Heart left ventricle (tissue), 16 donors: ENCODE measurements at regions not wholly inside any gene's neighbourhood (a gene's known extent, or its start where the extent isn't known, plus 50 kb on each side); places are given as distances from the start of the nearest gene placed in this dataset.
"Not testable (repeated sequence)": the region's sequence is repeated elsewhere in the genome, so short reads cannot be mapped to it uniquely, and the experiment has no call there.

ENCODE experiments used
- ATAC-seq, 4 donors: fragments of 200-7000 bp; cut with Tn5 transposase; one replicate each; pipeline ENCODE4 v1.9.1; 2020 to 2022; ENCODE audit warnings: moderate library complexity in 4 of 4, mild to moderate bottlenecking in 3 of 4, moderate number of reproducible peaks in 1 of 4
- DNase-seq, 5 donors: peaks; one replicate each; pipeline ENCODE4 v3.0.0-alpha.2; 2020
- H3K27ac ChIP-seq, 12 donors: fragments of 200-600 bp; sonication (generic) in 4 of 12; one replicate each; pipeline versions ENCODE4 v1.5.0 to v1.8.0; 2016 to 2022; ENCODE audit warnings: mild to moderate bottlenecking in 2 of 12
- H3K27me3 ChIP-seq, 9 donors: fragments of 200-600 bp; sonication (generic) in 2 of 9; one replicate each; pipeline versions ENCODE4 v1.5.1 to v1.8.0; 2016 to 2022; ENCODE audit warnings: mild to moderate bottlenecking in 3 of 9
- H3K36me3 ChIP-seq, 9 donors: fragments of 200-600 bp; sonication (generic) in 2 of 9; one replicate each; pipeline versions ENCODE4 v1.5.0 to v1.8.0; 2018 to 2022; ENCODE audit warnings: mild to moderate bottlenecking in 2 of 9
- H3K4me1 ChIP-seq, 12 donors: fragments of 200-600 bp; sonication (generic) in 4 of 12; one replicate each; pipeline versions ENCODE4 v1.5.0 to v1.8.0; 2016 to 2022; ENCODE audit warnings: mild to moderate bottlenecking in 3 of 12
- H3K4me3 ChIP-seq, 12 donors: fragments of 200-600 bp; sonication (generic) in 4 of 12; one replicate each; pipeline versions ENCODE4 v1.5.0 to v1.8.0; 2017 to 2022; ENCODE audit warnings: mild to moderate bottlenecking in 9 of 12, moderate library complexity in 4 of 12
- H3K9me3 ChIP-seq, 12 donors: fragments of 200-600 bp; sonication (generic) in 4 of 12; one replicate each; pipeline versions ENCODE4 v1.5.0 to v1.8.0; 2016 to 2022; ENCODE audit warnings: mild to moderate bottlenecking in 1 of 12
- POLR2A ChIP-seq, 2 donors: fragments of 450-650 bp; IDR thresholded peaks; one replicate each; pipeline ENCODE4 v1.6.1; 2017; ENCODE audit warnings: antibody characterized with exemption in 2 of 2, mild to moderate bottlenecking in 2 of 2, moderate library complexity in 2 of 2
- WGBS, 4 donors: extraction: QIAGEN DNeasy Blood & Tissue Kit in 2 of 4; methylation state at CpG; one replicate each; pipeline versions ENCODE4 v1.1.5 to v1.1.7; 2013 to 2018; 5-methylcytosine and 5-hydroxymethylcytosine counted together
- intact Hi-C, 10 donors: fragments of 100-400 bp; cut with DNase I; formaldehyde crosslinking; loops; one replicate each; pipeline versions ENCODE4 v1.11.1 to v1.14.2; 2022
- TF ChIP-seq, protein P1 (sequence below), 12 donors: fragments of 200-600 bp; sonication (generic) in 4 of 12; IDR thresholded peaks; one replicate each; pipeline versions ENCODE4 v1.5.0 to v1.8.0; 2018 to 2022; ENCODE audit warnings: antibody characterized with exemption in 12 of 12, mild to moderate bottlenecking in 5 of 12
- donor health status: ischemic (EF 13 %, LVEDD 7.1; RV severe dilation, severe dysfunction).
- donor health status: healthy with polysubstance abuse.
- donor health status: DM: no; HTN: yes; CAD: no.
- donor health status: DM: no; HTN: no; CAD: no.
- donor health status: ischemic (EF 25% LVEDD 6.9; RV normal size, moderate dysfunction).
- donor health status: ischemic (EF 25% LVEDD 5.7; RV mildly dilated, moderate dysfunction).
- donor health status: healthy.
- donor health status: DM: yes; HTN: yes; CAD: no.
- donor health status: ischemic (EF 35%, LVEDD 5.7; RV mildly dilated, moderate dysfunction).
- donor health status: nonischemic (EF 11% LVEDD 7.7; RV severe dilation, severe dysfunction).
- donor health status: DM: yes; HTN: yes; CAD: no.
- donor health status: PGD.
- donor health status: ischemic (EF 29% LVEDD 5.4; RV normal size, mild dysfunction).
- donor health status: nonischemic (EF 23%, LVEDD 6.1; RV moderate dilation, normal function).

DNA sequence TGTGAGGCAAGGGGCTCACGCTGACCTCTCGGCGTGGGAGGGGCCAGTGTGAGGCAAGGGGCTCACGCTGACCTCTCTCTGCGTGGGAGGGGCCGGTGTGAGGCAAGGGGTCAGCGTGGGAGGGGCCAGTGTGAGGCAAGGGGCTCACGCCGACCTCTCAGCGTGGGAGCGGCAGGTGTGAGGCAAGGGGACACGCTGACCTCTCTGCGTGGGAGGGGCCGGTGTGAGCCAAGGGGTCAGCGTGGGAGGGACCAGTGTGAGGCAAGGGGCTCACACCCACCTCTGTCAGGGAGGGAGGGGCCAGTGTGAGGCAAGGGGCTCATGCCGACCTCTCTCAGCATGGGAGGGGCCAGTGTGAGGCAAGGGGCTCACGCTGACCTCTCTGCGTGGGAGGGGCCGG is 251.7 kb upstream of the NUPR2 start:
- H3K27ac ChIP-seq, H3K27me3 ChIP-seq, ATAC-seq, H3K9me3 ChIP-seq, H3K4me1 ChIP-seq, DNase-seq, H3K4me3 ChIP-seq, intact Hi-C loops, H3K36me3 ChIP-seq: not testable (repeated sequence)
- 91 to 95% (median 93%) methylated on average over 18 to 19 of the region's 19 CpGs for WGBS, 4 donors

DNA sequence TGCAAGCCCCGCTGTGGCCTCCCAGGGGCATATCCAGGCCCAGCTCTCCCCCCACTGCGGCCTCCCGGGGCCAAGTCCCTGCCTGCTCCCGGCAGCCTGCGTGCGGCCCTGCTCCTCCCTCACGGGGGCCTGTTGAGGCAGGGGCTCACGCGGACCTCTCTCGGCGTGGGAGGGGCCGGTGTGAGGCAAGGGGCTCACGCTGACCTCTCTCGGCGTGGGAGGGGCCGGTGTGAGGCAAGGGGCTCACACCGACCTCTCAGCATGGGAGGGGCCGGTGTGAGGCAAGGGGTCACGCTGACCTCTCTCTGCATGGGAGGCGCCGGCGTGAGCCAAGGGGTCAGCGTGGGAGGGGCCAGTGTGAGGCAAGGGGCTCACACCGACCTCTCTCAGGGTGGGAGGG is 251.2 kb upstream of the NUPR2 start:
- 92 to 96% (median 95%) methylated on average over 18 to 24 of the region's 24 CpGs for WGBS, 4 donors
- H3K27ac ChIP-seq, intact Hi-C loops, H3K9me3 ChIP-seq, H3K4me3 ChIP-seq, H3K4me1 ChIP-seq, H3K27me3 ChIP-seq, H3K36me3 ChIP-seq, ATAC-seq: not testable (repeated sequence)
- DNase-seq, result peak in 2 of 5 donors; percentile 58 to 82

DNA sequence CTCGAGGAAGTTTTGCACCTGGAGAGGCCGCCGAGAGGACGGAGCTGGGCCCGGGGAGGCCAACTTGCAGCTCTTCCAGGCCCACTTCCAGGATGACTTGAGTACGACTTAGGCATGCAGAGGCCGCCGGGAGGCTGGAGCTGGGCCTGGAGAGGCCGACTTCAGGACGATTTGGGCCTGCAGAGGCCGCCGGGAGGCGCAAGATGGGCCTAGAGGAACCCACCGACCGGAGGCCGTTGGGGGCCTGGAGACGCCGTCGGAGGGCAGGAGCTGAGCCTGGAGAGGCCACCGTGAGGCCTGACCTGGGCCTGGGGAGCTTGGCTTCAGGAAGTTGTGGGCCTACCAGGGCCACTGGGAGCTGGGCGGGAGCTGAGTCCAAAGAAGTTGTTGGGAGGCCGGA is 250.5 kb upstream of the NUPR2 start:
- H3K4me1 ChIP-seq, H3K27me3 ChIP-seq, intact Hi-C loops, H3K9me3 ChIP-seq, ATAC-seq, H3K36me3 ChIP-seq, H3K4me3 ChIP-seq, H3K27ac ChIP-seq, DNase-seq: not testable (repeated sequence)
- WGBS, 4 donors, result 89 to 93% (median 91%) methylated on average over 12 to 22 of the region's 22 CpGs

DNA sequence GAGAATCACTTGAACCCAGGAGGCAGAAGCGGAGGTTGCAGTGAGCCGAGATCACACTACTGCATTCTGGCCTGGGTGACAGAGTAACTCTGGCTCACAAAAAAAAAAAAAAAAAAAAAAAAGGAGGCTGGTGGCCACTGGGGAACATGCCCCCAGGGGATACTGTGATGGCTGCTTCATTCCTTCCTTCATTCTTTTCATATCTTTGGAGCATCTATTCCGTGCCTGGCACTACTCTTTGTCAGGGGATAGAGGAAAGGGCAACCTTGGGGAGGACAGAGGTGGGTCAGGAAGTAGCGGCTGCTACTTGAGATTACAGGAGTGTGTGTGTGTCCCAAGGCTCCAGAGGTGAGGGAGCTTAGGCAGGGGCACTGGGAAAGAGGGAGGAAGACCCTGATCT is 236.4 kb upstream of the NUPR2 start:
- H3K4me1 ChIP-seq, H3K4me3 ChIP-seq, H3K9me3 ChIP-seq, intact Hi-C loops, H3K36me3 ChIP-seq, H3K27me3 ChIP-seq, ATAC-seq, DNase-seq, H3K27ac ChIP-seq: not testable (repeated sequence)
- WGBS, 4 donors, result 71 to 75% (median 74%) methylated on average over 4 of the region's 4 CpGs

DNA sequence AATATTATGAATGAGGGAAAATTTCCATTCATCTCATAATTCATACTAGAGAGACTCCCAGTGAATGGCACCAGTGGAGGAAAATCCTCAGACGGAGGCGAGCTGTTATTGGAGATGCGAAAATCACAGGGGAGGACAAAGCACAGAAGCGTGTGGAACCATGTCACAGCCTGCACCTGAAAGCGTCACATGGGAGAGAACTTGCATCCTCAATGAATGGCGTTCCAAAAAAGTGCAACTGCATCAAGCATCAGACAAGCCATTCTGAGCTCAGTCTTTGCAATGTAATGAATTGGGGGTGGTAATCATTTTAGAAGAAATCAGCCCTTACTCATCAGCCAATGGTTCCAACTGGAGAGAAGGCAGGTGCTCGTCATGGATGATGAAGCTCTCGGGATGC is 235.0 kb upstream of the NUPR2 start:
- H3K36me3 ChIP-seq, DNase-seq, H3K27ac ChIP-seq, H3K9me3 ChIP-seq, H3K4me1 ChIP-seq, H3K4me3 ChIP-seq, intact Hi-C loops, H3K27me3 ChIP-seq, ATAC-seq: not testable (repeated sequence)
- WGBS, 4 donors, result 70 to 78% (median 77%) methylated on average over 8 of the region's 8 CpGs

DNA sequence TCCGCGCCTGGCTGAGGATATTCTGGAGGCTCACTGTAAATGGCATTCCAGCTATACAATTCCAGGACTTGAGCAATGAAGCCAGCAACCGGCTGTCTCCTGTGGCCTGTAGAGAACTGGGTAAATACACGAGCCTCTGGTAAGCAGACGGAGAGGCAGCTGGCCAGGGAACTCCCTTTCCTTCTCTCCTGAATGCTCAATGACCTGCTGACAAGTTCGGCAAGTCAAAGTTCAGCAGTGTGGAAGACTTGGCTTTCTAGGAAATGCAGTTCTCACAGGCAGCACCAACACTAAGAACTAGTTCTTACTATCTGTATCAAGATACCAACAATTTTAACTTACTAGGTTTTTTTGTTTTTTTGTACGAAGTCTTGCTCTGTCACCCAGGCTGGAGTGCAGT is 232.1 kb upstream of the NUPR2 start:
- H3K9me3 ChIP-seq, H3K27me3 ChIP-seq, H3K4me3 ChIP-seq, ATAC-seq, H3K4me1 ChIP-seq, H3K36me3 ChIP-seq, intact Hi-C loops, DNase-seq, H3K27ac ChIP-seq: not testable (repeated sequence)
- WGBS, 4 donors, result 68 to 80% (median 77%) methylated on average over 5 to 7 of the region's 7 CpGs

DNA sequence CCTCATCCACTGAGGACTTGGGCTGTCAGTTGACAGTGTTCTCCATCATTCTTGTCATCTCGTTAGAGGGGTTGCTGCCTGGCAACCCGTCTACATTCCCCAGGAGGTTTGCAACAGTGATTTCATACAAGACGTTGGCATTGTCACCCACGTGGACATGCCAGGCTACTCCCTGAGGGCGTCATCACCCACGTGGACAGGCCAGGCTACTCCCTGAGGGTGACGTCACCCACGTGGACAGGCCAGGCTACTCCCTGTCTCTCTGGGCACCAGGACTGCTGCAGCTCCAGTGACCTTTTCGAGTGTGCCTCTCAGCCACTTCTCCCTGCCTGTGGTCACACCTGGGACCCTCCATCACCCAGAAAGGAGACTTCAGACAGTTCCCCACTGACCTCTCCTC is 212.1 kb upstream of the NUPR2 start:
- intact Hi-C loops, H3K36me3 ChIP-seq, DNase-seq, ATAC-seq, H3K4me3 ChIP-seq, H3K27ac ChIP-seq, H3K4me1 ChIP-seq, H3K9me3 ChIP-seq, H3K27me3 ChIP-seq: not testable (repeated sequence)
- 70 to 79% (median 74%) methylated on average over 9 of the region's 9 CpGs for WGBS, 4 donors

DNA sequence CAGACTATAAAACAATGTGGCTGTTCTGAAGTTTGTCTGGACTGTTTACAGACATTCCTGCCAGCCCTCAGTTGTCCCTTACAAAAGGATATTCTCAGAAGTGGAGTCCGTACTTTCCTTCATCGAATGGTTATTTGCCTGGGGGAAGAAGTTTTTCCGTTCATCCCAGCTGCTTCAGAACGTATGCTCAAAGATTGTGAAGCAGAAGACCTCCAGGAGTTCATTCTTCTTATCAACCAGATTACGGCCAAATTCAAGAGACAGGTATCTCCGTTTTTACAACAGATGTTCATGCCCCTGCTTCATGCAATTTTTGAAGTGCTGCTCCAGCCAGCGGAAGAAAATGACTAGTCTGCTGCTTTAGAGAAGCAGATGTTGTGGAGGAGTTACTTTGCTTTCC is 174.3 kb upstream of the NUPR2 start:
- Histone ChIP-seq H3K4me1 (peaks cover 0 to 12% (median 0%) of the 10 kb centered on the region in 12 donors), H3K27ac (no peak overlapping the region), H3K9me3 (peaks cover 0 to 15% (median 0%) of the 10 kb centered on the region in 12 donors), H3K27me3 (no peaks in the 10 kb centered on the region), H3K36me3 (no peaks in the 10 kb centered on the region), H3K4me3 (no peak overlapping the region)
- TF ChIP-seq, protein P1, sequence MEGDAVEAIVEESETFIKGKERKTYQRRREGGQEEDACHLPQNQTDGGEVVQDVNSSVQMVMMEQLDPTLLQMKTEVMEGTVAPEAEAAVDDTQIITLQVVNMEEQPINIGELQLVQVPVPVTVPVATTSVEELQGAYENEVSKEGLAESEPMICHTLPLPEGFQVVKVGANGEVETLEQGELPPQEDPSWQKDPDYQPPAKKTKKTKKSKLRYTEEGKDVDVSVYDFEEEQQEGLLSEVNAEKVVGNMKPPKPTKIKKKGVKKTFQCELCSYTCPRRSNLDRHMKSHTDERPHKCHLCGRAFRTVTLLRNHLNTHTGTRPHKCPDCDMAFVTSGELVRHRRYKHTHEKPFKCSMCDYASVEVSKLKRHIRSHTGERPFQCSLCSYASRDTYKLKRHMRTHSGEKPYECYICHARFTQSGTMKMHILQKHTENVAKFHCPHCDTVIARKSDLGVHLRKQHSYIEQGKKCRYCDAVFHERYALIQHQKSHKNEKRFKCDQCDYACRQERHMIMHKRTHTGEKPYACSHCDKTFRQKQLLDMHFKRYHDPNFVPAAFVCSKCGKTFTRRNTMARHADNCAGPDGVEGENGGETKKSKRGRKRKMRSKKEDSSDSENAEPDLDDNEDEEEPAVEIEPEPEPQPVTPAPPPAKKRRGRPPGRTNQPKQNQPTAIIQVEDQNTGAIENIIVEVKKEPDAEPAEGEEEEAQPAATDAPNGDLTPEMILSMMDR (IDR thresholded peaks at IDR 0.05), result no peak
- TF ChIP-seq POLR2A (IDR thresholded peaks at IDR 0.05), result no peak
- no peak for DNase-seq
- intact Hi-C loops, result no loop called here
- 63 to 75% (median 69%) methylated on average over 7 of the region's 7 CpGs for WGBS, 4 donors
- ATAC-seq, result no peak
